ENCODE measurements at regions not wholly inside any gene's neighbourhood (a gene's known extent, or its start where the extent isn't known, plus 50 kb on each side); places are given as distances from the start of the nearest gene placed in this dataset.

DNA sequence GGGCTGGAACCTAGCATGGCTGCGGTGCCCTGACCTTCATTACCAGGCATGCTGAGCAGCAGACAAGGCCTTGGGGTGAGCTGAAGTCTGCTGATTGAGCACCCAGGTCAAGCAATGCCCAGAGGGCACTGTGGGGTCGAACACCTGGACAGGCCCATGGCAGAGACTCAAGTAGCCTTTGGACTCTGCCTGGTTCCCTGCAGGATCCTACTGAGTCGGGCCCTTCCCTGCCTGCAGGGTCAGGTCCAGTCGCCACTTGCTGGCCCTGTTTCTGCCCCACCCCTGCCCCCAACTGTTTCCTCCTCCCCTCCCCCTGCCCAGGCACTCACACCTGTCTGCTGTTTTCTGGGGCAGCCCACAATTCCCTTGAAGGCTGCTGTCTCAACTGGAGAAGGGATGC lies 483.2 kb upstream of the MKI67 start:
- no peak for DNase-seq (ENCODE audit: low spot score)

DNA sequence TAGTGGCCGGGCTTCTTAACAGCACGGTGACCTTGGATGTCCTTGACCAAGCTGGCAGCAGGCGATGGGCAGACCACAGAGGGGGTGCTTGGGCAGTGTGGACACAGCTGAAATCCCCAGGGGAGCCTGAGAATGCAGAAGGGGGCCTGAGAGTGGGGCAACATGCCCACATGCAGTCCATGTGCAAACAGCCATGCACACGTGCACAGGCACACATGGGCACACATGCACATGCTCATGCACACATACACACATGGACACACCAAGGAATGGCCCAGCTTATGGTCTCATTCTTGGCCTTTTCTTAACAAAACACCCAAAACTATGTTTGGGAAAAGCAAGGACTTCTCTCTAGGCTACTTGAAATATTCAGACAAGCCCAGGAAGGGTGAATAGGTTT lies 483.9 kb upstream of the MKI67 start:
- no peak for DNase-seq (ENCODE audit: low spot score)

DNA sequence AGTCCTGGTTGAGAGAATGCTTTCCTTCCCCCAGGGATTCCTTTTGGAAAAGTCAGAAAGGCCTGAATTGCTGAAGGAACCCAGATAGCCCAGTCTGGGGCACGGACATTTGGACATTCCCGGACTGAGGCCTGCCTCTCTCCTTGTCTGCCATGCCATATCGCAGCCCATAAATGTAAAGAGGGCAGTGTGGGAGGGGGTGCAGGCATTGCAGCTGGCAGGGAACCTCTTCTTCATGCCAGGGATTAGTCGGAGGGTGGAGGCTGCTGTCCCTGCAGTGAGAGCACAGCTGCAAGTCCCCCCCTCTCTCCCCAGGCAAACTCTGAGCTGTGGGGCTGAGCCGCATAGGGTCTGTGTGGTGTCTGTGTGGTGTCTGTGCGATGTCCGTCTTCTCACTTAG lies 486.0 kb upstream of the MKI67 start:
- DNase-seq (ENCODE audit: low spot score): no peak

DNA sequence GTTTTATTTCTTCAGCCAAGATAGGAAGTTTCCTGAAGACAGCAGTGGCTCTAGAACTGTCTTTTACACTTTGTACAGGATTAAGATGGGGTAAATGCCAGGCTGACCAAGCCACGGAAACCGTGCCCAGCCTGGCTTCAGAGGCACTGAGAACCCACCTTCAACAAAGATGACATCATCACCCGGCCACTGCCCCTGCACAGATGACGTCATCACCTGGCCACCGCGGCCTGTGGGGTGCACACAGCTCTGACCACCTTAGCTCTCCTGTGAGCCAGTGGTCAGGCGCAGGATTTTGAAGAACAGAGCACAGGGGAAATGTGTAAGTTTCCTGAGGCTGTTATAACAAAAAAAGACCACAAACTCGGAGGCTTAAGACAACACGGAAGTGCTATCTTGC lies 486.4 kb upstream of the MKI67 start:
- DNase-seq (ENCODE audit: low spot score): no peak

DNA sequence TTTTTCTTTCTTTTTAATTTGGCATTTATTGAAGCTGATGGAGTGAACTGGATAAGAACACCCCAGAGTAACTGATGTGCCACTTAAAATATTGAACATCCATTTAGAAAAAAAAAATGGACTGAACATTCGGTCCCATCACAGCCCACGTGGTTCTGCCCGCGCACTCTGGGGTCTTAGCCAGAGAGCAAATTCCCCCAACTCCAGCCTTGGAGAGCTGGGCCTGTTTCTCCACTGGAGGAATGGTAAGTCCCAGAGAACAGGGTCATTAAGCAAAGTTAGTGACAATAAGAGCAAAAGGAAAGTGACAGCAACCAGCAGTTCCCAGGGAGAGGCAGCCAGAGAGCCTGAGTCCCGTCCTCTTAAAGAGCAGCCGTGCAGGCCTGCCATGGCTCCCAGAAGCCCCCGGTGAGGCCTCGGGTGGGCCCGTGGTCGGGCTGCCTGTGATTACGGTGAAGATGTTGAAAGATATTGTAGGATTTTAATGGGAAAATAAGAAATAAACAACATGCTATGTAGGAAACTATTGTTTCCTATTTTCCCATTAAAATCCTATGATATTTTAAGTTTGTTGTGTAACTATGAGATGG lies 487.9 kb upstream of the MKI67 start:
- DNase-seq (ENCODE audit: low spot score): no peak

DNA sequence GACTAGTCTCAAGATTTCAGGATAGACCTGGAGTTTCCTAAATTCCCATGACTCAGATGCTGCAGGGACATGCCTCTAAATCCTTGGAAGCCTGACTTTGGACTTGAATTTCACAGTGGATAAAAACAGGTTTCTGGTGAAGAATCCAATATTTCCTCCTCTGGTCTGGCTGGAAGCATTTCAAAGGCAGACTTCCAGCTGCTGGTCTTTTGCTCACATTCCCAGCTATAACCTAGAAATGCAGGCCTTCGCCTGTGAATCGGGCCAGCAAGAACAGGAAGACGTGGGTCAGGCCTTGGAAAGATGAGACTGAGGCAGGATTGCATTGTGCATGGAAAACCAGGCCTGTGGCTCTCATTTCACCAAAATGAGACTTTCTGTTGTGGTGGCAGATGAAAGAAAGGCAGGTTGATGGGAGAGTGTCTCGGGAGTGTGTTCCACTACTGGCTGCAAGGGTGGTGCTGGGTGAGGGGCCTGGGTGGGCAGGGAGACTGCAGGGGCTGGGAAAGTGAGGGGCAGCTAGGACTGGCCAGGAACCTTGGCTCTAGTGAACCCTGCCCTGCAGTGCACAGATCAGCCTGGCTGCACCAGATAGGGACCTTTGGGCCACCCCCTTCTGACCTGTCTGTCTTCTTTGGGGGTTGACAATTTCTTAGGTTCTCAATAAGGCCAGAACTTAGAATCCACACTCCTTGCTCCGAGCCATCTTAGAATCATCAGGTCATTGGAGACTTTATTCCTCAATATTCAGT lies 488.8 kb upstream of the MKI67 start:
- DNase-seq (ENCODE audit: low spot score): no peak

DNA sequence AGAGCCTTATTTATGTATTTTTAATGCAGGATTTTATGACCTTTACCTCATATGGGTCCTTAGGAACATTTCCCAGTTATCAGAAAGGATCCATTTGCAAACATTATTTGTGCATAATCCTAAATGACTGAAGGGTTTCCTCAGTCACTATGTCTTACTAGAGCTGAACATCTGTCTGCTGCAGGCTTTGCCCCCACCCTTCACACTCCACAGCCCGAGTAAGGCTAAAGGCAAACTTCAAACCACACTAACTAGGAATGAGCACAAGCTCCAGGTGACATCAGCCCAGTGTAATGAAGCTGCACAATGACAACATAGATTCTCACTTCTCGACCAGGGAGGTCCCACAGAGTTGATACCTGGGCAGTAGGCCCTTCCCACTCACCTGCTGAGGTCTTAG lies 491.3 kb upstream of the MKI67 start:
- no peak for DNase-seq (ENCODE audit: low spot score)

DNA sequence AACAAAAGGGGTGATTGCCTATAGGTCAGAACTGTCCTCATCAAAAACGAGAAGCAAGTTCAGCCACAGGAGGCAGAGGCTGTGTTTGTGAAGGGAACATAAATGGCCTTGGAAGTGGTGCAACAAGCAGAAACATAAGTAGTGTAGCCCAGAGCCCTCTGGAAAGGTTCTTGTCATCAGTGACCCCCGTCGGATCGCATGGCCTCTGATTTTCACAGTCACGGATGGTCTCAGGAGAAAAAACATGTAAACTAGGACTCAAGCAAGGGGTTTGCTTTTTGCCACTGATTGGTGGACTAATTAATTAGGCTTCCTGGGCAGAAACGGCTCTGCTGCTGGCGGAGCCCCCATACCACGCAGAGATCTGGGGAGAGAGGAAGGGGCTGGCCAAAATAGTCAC lies 496.5 kb upstream of the MKI67 start:
- no peak for DNase-seq (ENCODE audit: low spot score)

DNA sequence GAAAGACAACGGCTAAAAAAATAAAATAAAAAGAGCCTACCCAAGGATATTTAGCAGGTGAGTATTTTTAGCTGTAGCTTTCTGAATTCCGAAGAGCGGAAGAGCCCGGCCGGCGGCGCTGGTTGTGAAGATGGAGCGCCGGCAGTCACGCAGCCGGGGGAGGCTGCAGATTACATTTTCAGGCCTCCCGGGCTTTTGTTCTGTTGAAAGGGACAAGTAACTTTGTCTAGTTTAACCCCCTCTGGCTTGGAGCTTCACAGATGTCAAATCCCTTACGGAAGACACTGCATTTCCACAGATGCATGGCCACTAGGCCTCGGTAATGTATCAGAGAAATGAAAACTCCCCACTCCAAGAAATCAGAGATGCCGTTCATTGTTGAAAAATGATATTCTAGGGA lies 497.6 kb upstream of the MKI67 start:
- DNase-seq (ENCODE audit: low spot score): no peak

DNA sequence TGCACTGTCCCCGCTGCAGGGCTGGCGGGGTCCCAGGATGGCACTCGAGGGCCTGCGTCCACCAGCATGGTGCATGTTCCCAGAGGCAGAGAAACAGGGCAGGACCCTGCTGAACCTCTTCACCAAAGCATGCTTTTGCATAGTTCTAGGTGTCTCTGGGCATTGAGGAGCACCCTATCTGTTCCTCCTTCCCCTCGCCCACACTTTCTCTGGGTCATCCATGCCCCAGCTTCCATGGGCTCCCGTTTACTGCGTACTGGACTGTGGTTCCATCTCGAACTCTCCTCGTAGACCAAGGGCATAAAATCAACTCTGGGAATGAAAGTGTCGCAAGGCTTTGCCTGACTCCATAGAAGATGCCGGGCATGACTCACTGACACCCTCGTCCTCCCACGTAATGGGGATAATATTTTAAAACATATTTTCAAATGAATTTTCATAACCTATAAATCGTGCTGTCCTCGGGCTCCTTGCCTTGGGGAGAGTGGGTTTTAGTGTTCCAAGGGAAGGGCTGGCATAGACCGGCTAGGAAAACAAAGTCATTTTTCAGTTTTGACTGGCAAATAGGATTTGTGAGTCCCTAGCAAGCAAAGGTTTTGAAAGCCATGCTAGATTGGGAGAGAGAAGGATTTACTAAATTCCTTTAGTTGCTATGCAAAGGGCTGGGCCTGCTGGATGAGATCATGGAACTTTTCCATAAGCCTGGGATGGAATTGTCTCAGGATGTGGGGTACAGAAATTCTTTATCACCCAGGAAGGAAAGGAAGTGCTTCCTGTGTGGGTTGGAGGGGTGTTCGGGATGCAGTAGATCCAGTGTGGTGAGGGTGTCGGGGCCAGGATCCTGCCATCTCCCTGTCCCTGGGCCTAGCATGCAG lies 498.7 kb upstream of the MKI67 start:
- no peak for DNase-seq (ENCODE audit: low spot score)

DNA sequence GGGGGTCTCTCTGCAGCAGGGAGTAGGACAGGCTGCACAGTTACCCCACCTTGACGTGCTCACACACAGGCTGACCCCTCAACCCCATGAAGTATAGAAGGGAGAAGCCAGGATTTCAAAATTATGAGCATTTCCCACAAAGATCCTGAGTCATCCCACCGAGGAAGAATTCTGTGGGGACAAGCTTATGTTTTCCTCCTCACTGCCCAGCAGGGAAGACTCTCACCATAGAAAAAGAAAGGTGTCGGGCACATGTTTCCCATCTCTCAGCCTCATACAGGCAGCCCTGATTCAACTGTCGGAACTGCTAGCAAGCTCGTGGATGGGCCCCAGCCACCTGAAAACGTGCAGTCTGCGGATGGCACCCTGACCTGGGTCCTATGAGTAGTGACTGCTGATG lies 499.7 kb upstream of the MKI67 start:
- no peak for DNase-seq (ENCODE audit: low spot score)

DNA sequence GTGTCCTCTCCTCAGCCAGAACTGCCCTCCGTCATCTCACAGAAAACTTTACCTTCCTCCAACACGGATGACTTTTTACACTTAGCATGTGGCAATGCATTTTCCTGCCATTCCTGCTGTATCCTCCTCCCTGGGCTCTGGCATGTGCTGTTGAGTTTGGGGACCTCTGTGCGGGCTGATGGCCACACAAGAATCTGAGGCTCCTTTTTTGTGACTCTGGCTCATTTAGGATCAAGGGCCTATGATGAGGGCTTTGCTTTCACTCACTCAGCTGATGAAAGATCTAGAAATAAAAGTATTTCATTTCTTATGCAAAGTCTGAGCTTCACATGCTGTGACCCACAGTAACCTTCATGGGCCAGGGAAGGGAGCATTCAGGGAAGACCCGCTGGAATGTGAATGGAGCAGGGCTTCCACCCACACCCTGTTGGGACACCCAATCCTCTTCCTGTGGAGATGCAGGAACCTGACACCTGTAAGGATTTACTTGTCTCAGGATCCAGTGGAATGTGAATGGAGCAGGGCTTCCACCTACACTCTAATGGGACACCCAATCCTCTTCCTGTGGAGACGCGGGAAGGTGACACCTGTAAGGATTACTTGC lies 500.3 kb upstream of the MKI67 start:
- no peak for DNase-seq (ENCODE audit: low spot score)

DNA sequence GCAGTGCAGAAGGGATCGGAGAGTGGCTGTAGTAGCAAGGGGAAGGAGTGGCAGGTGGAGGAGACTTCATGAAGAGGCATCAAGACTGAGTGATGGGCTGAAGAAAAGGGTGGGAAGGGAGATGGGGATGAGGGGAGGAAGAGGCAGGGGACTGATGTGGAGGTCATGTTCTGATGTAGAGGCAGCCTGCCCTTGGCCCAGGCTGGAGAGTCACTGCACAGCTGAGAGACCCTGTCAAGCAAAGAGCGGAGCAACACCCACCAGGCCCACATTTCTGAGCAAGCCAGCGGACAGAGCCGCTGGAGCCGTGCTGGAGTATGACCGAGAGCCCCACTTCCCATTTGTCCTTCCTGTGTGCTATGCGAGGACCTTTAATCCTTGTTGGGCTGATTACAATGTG lies 501.6 kb upstream of the MKI67 start:
- no peak for DNase-seq (ENCODE audit: low spot score)

DNA sequence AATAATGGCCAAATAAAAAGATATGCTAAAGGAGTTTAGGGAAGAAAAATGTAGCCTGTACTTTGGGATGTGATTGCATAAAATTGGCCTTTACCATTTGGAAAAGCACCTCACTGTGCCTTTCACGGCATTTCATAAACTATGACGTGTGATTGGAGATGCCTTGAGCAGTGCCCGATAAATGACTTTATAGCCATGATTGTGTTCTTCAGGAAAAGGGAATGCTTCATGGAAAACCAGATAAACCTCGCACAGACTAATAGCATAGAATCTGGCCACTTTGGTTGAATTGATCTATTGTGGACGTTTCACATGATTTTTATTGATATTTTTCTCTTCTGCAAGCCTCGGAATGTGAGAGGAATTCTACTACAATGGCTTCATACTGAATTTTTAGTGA lies 502.0 kb upstream of the MKI67 start:
- DNase-seq (ENCODE audit: low spot score): no peak

DNA sequence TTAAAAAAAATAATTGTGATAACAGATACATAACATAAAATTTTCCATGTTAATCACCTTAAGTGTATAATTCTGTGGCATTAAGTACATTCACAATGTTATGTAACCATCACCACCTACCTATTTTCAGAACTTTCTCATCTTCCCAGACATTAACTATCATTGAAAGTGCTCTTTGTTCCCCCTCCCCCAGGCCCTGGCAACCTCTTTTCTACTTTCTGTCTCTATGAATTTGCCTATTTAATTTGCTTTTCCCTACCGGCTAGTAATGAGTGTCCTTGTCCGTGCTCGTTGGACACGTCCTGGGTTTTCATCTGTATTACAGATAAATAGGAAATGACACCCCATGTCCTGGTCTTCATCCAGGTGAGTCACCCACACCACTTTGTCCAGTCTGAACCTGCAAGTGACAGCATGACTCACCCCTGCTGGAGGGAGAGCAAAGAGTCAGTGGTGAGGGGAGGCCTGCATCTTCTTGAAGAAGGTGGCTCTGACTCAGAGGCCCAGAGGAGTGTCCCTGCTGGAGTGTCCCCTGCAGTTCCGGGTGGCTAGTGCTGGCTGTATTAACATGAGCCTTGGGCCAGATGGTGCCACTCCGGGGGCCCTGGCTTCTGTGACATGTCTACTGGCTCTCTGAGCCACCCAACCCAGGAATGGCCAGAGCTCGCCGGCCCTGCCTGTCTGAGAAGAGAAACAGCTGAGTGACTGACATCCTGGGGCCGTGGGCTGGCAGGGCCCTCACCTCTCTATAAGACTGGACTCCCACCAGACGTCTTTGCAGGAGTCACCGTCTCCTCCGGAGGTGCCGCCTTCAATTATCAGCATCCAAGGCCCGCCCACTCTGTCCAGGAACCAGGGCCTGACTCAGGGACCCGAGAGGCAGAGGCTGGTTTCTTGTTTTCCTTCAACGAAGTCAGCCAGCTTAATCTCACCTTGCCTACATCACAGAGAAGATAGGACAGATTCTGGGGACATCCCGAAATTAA lies 503.2 kb upstream of the MKI67 start:
- DNase-seq (ENCODE audit: low spot score): no peak

DNA sequence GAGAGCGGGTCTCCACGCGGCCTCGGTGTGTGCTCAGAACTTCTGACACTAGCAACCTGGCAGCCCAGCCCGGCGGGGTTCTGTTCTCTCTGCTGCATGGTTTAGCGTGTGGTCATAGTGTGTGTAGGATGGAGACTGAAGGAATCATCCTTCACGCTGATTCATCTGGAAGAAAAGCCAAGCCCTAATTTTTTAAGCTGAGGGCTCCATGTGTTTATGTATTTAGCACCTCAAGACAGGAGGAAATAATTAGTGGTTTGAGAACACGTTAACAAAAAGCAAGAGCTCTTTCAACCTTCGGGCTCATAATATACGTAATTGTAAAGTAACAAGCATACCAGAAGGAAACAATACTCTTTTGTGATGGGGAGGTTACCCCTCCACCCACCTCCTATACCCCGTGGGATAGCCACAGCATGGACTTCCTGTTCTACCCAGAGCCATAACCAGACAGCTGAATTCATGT lies 504.6 kb upstream of the MKI67 start:
- DNase-seq (ENCODE audit: low spot score): peak; percentile 74

DNA sequence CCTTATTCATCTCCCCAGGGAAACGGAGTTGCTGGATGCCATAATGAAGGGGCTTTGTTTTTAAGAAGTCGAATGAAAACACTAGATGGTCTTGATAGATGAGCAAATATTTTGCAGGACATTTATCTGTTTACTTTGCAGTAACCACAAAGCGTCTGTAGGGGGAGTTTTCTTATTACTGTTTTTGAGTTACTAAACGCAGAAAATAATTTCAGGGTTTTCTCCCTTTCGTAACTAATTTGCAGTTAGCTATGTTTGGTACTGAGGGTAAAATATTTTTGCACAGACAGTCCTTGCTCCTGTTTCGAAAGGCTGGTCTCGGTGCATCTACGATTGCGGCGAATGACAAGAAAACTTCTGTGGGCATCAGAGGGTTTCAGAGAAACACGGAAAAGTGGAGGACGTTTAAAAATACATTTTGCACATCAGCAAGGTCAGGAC lies 505.6 kb upstream of the MKI67 start:
- DNase-seq (ENCODE audit: low spot score): no peak

DNA sequence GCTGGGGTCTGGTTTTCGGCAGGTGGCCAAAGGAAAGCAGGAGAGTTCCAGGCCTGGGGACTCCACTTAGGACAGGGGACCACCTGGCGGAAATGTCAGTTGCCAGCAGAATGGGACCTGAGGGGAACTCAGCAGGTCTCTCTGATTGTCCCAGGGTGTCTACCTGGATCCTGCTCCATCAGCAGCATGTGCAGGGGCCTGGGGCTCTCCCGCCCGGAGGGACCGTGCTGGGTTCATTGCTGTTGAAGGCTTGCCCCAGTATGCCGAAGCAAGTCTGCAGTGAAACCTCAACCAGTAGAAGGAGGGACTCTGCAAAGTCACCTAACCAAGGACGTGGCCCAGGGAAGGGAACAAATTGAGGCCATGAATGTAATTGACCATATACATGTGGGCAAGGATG lies 506.5 kb upstream of the MKI67 start:
- DNase-seq (ENCODE audit: low spot score): peak; percentile 72

DNA sequence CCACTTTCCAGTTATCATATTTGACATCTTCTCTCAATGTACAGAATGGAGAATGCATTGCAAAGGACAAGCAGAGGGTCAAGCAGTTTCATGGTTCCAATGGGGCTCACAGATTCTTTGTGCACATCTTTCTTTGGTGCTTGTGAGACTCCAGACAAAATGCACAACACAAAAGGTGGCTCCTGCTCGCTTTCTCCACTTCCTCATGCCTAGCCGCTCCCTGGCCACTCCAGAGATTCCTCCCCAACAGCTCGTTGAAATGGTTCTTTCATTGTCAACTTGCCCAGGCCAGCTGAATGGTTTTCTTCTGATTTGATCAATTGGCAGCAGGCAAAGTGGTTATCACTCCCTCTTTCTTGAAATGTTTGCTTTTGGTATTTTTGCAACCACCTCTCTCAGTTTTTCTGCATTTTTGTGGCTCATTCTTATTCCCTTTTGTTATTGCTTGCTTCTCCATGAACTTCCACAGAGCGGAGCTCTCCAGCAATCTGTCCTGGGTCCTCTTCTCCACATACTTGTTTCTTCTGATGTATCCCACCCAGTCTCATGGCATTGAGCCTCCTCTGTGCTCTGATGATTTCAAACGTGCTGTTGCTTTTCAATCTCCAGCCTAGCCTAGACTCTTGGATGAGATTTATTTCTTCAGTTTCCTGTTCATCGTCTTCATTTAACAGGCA lies 507.8 kb upstream of the MKI67 start:
- no peak for DNase-seq (ENCODE audit: low spot score)

DNA sequence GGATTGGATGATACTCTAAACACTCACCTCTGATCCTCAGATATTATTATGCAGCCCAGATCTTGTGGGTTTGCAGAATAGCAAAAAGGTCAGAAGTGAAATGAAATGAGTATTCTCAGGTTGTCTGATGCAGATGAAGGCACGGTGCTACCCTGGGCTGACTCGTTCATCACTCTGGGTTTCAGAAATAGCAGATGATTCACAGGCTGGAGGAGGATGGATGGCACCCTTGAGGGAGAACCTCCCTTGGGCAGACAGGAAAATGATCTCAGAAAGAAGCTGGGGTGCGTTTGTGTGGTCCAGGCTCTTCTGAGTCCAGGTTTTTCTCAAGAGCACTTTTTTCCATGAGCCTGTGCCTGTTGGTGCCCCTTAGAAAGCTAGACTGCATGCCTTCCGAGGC lies 515.8 kb upstream of the MKI67 start:
- DNase-seq (ENCODE audit: low spot score): no peak

All from mesenteric fat pad (tissue), 1 donor.